Stomach (tissue), 8 donors: ENCODE measurements at regions not wholly inside any gene's neighbourhood (a gene's known extent, or its start where the extent isn't known, plus 50 kb on each side); places are given as distances from the start of the nearest gene placed in this dataset.
A peak's percentile ranks its signal among the peaks of the same experiment; 100 is the strongest.

Source experiments
- DNase-seq, 2 donors: peaks; one replicate each; pipeline versions ENCODE4 v3.0.0 to v3.0.0-alpha.2; 2013 to 2019
- H3K27ac ChIP-seq, 5 donors: fragments of 200-600 bp in 4 of 5; sonication (generic) in 4 of 5; one replicate each; pipeline ENCODE4 v1.5.1; 2013 to 2019; ENCODE audit warnings: mild to moderate bottlenecking in 1 of 5, moderate library complexity in 1 of 5
- H3K27me3 ChIP-seq, 3 donors: fragments of 200-600 bp; sonication (generic); one replicate each; pipeline ENCODE4 v1.5.1; 2017 to 2019; ENCODE audit warnings: mixed run types in 1 of 3
- H3K36me3 ChIP-seq, 4 donors: fragments of 200-600 bp; sonication (generic); 1 replicate in 3 of 4; 2 replicates in 1 of 4; pipeline ENCODE4 v1.5.1; 2016 to 2019
- H3K4me1 ChIP-seq, 4 donors: fragments of 200-600 bp; sonication (generic); one replicate each; pipeline ENCODE4 v1.5.1; 2016 to 2019
- H3K4me3 ChIP-seq, 4 donors: fragments of 200-600 bp; sonication (generic) in 3 of 4; one replicate each; pipeline ENCODE4 v1.5.1; 2016 to 2019; ENCODE audit warnings: mild to moderate bottlenecking in 1 of 4
- H3K9me3 ChIP-seq, 4 donors: fragments of 200-600 bp; sonication (generic); one replicate each; pipeline ENCODE4 v1.5.1; 2016 to 2019
- CTCF ChIP-seq, 7 experiments: fragments of 450-650 bp in 4 of 7; fragments of 200-600 bp in 3 of 7; sonication (generic) in 3 of 7; IDR thresholded peaks; one replicate each; pipeline ENCODE4 v1.5.1; 2016 to 2019; ENCODE audit warnings: antibody characterized with exemption in 7 of 7, control low read depth in 2 of 7, mild to moderate bottlenecking in 1 of 7
- EP300 ChIP-seq: sonication (generic); formaldehyde crosslinking; IDR thresholded peaks from one replicate; pipeline ENCODE4 v1.6.1; 2017; ENCODE audit warnings: antibody characterized with exemption
- POLR2A ChIP-seq, 4 donors: fragments of 450-650 bp; IDR thresholded peaks; one replicate each; pipeline ENCODE4 v1.6.1; 2016; ENCODE audit warnings: antibody characterized with exemption in 4 of 4, control low read depth in 2 of 4, mild to moderate bottlenecking in 1 of 4, moderate library complexity in 1 of 4
- POLR2AphosphoS5 ChIP-seq, 3 donors: sonication (generic); formaldehyde crosslinking; IDR thresholded peaks; one replicate each; pipeline ENCODE4 v1.6.1; 2016; ENCODE audit warnings: antibody characterized with exemption in 3 of 3
- WGBS, 5 donors: extraction: QIAGEN DNeasy Blood & Tissue Kit in 3 of 5; methylation state at CpG; one replicate each; pipeline versions ENCODE4 v1.1.5 to v1.1.7; 2013 to 2018; 5-methylcytosine and 5-hydroxymethylcytosine counted together
- intact Hi-C: fragments of 100-400 bp; cut with DNase I; formaldehyde crosslinking; loops from one replicate; pipeline ENCODE4 v1.15.1; 2023; ENCODE audit warnings: low total_unique reads
- donor health status: healthy with polysubstance abuse.
- donor health status: Bipolar disorder and iron deficiency.
- donor health status: healthy.

GRCh38 chr12:123076604-123077297 lies 74.1 kb downstream of the PITPNM2 start:
- H3K27me3 ChIP-seq = no peaks in the 10 kb centered on the region
- TF ChIP-seq POLR2AphosphoS5 (IDR thresholded peaks at IDR 0.05) (no peak), POLR2A (IDR thresholded peaks at IDR 0.05) (no peak), EP300 (no peak), CTCF (IDR thresholded peaks at IDR 0.05) (no peak)
- intact Hi-C loops = no loop called here
- no peaks in the 10 kb centered on the region for H3K36me3 ChIP-seq
- no peak for DNase-seq
- WGBS, 5 donors = 71 to 80% (median 76%) methylated on average over 11 of the region's 11 CpGs
- H3K9me3 ChIP-seq = no peaks in the 10 kb centered on the region
- peak overlapping the region in 4 of 5 donors; percentile 10 to 78 (median 49) for H3K27ac ChIP-seq
- no peak overlapping the region for H3K4me3 ChIP-seq
- H3K4me1 ChIP-seq = peaks cover 17 to 53% (median 37%) of the 10 kb centered on the region in 4 donors

- WGBS, 5 donors = 13 to 51% (median 22%) methylated on average over 16 of the region's 16 CpGs
- intact Hi-C loops = no loop called here
- Histone ChIP-seq H3K4me3 (peak overlapping the region in 1 of 4 donors; percentile 0), H3K4me1 (peaks cover 25 to 63% (median 45%) of the 10 kb centered on the region in 4 donors), H3K9me3 (no peaks in the 10 kb centered on the region), H3K27me3 (no peaks in the 10 kb centered on the region), H3K36me3 (no peaks in the 10 kb centered on the region), H3K27ac (peak overlapping the region; percentile 44 to 78 (median 54))
- DNase-seq = peak; percentile 46 to 84
- no peak for TF ChIP-seq EP300
- TF ChIP-seq POLR2A (IDR thresholded peaks at IDR 0.05) = no peak
- TF ChIP-seq CTCF (IDR thresholded peaks at IDR 0.05) = peak in 1 of 7 experiments; percentile 9
- TF ChIP-seq POLR2AphosphoS5 (IDR thresholded peaks at IDR 0.05) = peak in 1 of 3 donors; percentile 13
These were observed 75.2 kb downstream of the PITPNM2 start for GRCh38 chr12:123075646-123076171.

GRCh38 chr12:123075087-123075645 lies 75.7 kb downstream of the PITPNM2 start:
- no peaks in the 10 kb centered on the region for H3K27me3 ChIP-seq
- peak overlapping the region in 1 of 4 donors; percentile 0 for H3K4me3 ChIP-seq
- no peak for DNase-seq
- peaks cover 30 to 69% (median 51%) of the 10 kb centered on the region in 4 donors for H3K4me1 ChIP-seq
- peak overlapping the region; percentile 44 to 78 (median 54) for H3K27ac ChIP-seq
- H3K36me3 ChIP-seq = no peaks in the 10 kb centered on the region
- intact Hi-C loops = no loop called here
- WGBS, 5 donors = 53 to 63% (median 59%) methylated on average over 11 of the region's 11 CpGs
- H3K9me3 ChIP-seq = no peaks in the 10 kb centered on the region
- TF ChIP-seq POLR2A (IDR thresholded peaks at IDR 0.05) (no peak), POLR2AphosphoS5 (IDR thresholded peaks at IDR 0.05) (no peak), EP300 (no peak), CTCF (IDR thresholded peaks at IDR 0.05) (no peak)

DNA sequence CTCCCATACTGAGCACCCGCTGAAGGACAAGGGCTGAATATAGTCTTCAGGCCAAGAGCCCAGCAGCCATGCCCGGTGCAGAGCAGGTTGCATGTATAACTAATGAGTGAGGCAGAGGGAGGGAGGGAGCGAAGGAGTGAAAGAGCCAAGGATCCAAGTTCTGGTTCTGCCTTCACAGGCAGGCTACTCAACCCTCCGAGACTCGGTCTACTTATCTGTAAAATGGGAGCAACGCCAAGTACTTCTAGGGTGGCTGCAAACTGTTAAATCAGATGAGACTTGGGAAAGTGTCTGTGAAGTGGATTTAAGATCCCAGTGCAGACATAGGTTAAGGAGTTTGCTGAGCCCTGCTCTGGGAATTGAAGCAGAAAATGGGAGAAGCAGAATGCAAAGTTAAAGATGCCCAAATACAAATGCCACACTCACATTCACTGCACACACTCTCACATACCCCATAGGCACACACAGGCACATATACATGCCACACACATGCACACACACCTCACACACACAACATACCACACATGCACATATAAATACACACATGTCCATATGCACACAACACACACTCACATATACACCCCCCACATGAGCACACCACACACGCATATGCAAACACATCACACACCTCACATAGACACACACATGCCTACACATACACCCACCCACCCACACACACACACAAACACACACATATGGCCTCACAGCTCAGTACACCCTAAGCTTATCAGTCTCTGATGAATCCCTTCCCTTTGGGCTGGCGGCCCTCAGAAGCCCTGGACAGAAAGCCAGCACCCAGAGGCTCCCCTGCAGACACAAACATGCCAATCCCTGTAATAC lies 76.7 kb downstream of the PITPNM2 start:
- Histone ChIP-seq H3K9me3 (no peaks in the 10 kb centered on the region), H3K4me1 (peaks cover 39 to 79% (median 61%) of the 10 kb centered on the region in 4 donors), H3K4me3 (no peak overlapping the region), H3K27me3 (no peaks in the 10 kb centered on the region), H3K36me3 (no peaks in the 10 kb centered on the region), H3K27ac (peak overlapping the region in 1 of 5 donors; percentile 78)
- intact Hi-C loops = no loop called here
- 79 to 85% (median 82%) methylated on average over 8 of the region's 8 CpGs for WGBS, 5 donors
- no peak for DNase-seq
- TF ChIP-seq POLR2AphosphoS5 (IDR thresholded peaks at IDR 0.05) = no peak
- no peak for TF ChIP-seq POLR2A (IDR thresholded peaks at IDR 0.05)
- TF ChIP-seq CTCF (IDR thresholded peaks at IDR 0.05) = no peak
- no peak for TF ChIP-seq EP300
